Caco-2 (cell line): ENCODE measurements at regions not wholly inside any gene's neighbourhood (a gene's known extent, or its start where the extent isn't known, plus 50 kb on each side); places are given as distances from the start of the nearest gene placed in this dataset.
"Not testable (repeated sequence)": the region's sequence is repeated elsewhere in the genome, so short reads cannot be mapped to it uniquely, and the experiment has no call there.

Experiments used
- BruUV-seq: library from RNA; stranded (reverse); fragments of 400-500 nt; replicated peaks from 2 replicates; lab custom pipeline; 2021; lab: Mats Ljungman, UMichigan
- CTCF ChIA-PET: fragments of 300-600 bp; sonication (Branson Sonifier 250); formaldehyde crosslinking; loops from one replicate; lab custom pipeline; 2022; ENCODE audit warnings: antibody characterized with exemption; lab: Charles Lee
- POLR2A ChIA-PET: fragments of 300-600 bp; sonication (Branson Sonifier 250); formaldehyde crosslinking; loops from one replicate; lab custom pipeline; 2022; ENCODE audit warnings: antibody characterized with exemption; lab: Charles Lee
- DNase-seq, 2 experiments: peaks; one replicate each; pipeline versions ENCODE4 v3.0.0 to v3.0.0-alpha.2; 2020 to 2022
- H3K27me3 ChIP-seq: replicated peaks from 2 replicates; pipeline ENCODE4 v1.6.0; 2011; ENCODE audit warnings: low read length; ENCODE audit not compliant: control insufficient read depth, insufficient read depth
- H3K36me3 ChIP-seq: 2 replicates; pipeline ENCODE4 v1.5.1; 2011; ENCODE audit warnings: low read length; ENCODE audit not compliant: control insufficient read depth, insufficient read depth
- H3K4me1 ChIP-seq: fragments of 250-450 bp; sonication (Bioruptor Pico); 2 replicates; pipeline ENCODE4 v1.5.1; 2020; ENCODE audit warnings: mild to moderate bottlenecking
- H3K4me3 ChIP-seq: 2 replicates; pipeline ENCODE4 v1.5.1; 2011; ENCODE audit warnings: low read depth, mild to moderate bottlenecking, control low read depth, low read length
- H3K9me3 ChIP-seq: fragments of 250-450 bp; sonication (Bioruptor Pico); 2 replicates; pipeline ENCODE4 v1.5.1; 2020; ENCODE audit warnings: mild to moderate bottlenecking, moderate library complexity
- H3K27ac Mint-ChIP-seq: one replicate; pipeline ENCODE4 v1.8.0; 2022; ENCODE audit warnings: mixed read lengths; ENCODE audit not compliant: unreplicated experiment
- H3K27me3 Mint-ChIP-seq: one replicate; pipeline ENCODE4 v1.8.0; 2022; ENCODE audit warnings: mixed read lengths; ENCODE audit not compliant: insufficient read depth, unreplicated experiment
- H3K36me3 Mint-ChIP-seq: one replicate; pipeline ENCODE4 v1.8.0; 2022; ENCODE audit warnings: mild to moderate bottlenecking, mixed read lengths; ENCODE audit not compliant: insufficient read depth, unreplicated experiment
- H3K4me1 Mint-ChIP-seq: one replicate; pipeline ENCODE4 v1.8.0; 2022; ENCODE audit warnings: low read depth, mixed read lengths; ENCODE audit not compliant: unreplicated experiment
- H3K4me3 Mint-ChIP-seq: one replicate; pipeline ENCODE4 v1.8.0; 2022; ENCODE audit warnings: mild to moderate bottlenecking, moderate library complexity, mixed read lengths; ENCODE audit not compliant: unreplicated experiment
- H3K9me3 Mint-ChIP-seq: one replicate; pipeline ENCODE4 v1.8.0; 2022; ENCODE audit warnings: mixed read lengths; ENCODE audit not compliant: unreplicated experiment
- intact Hi-C: fragments of 100-400 bp; cut with micrococcal nuclease; formaldehyde crosslinking; loops from one replicate; pipeline ENCODE4 v1.10.0; 2022; ENCODE audit not compliant: unreplicated experiment
- TF ChIP-seq, protein P1 (sequence below), 2 experiments: fragments of 200-600 bp in 1 of 2; IDR thresholded peaks; 1 replicate in 1 of 2; 2 replicates in 1 of 2; pipeline versions ENCODE4 v1.5.1 to v1.8.0; 2011 to 2022; ENCODE audit warnings: antibody characterized with exemption in 1 of 2, control low read depth in 1 of 2, inconsistent platforms in 1 of 2, low read depth in 1 of 2, low read length in 1 of 2, mild to moderate bottlenecking in 1 of 2, moderate library complexity in 1 of 2; ENCODE audit not compliant: insufficient read depth in 1 of 2, severe bottlenecking in 1 of 2, unreplicated experiment in 1 of 2

DNA sequence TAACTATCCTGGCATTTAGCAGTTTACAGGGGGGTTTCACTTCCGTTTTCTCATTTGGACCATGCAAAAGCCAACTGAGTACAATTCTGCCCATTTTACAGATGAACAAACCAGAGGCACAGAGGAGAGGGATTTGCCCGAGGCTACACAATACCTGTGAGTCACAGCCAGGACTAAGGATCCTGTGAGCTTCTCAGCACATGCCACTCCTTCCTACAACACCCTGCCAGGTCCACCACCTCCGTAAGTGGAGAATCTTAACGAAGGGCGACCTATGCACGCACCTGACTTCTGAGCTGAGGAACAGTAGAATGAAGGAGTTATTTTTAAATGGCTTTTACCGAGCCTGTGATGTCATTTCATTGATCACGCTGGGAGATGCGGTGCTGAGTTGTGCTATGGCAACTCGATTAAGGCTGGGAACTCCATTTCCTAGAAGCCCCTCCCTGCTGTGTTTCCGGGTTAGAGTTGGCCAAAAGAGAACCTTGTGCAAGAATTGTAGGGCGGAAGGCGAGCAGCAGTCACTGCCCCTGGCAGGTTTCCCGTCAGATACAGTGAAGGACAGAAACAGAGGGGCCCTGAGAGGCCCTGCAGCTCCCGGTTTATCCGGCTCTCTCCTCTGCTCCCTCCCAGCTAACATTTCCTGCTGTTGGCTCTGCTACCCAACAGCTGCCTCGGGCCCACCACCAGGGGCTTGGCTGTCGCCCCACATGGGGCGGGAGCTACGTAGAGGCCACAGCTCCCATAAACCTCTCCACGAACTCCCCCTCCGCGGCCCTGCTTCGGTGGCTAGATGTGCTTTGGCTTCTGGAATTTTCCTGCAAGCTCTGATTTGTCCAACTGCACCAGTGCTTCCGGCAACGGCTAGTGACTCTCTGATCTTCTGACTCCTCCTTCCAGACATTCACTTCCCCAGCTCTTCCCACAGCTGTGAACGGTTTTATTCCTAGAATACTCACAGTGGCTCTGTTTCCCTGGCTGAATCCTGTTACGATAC is 75.1 kb upstream of the USP9X start:
- no peaks in the 10 kb centered on the region for H3K27me3 Mint-ChIP-seq
- no peak overlapping the region for H3K27ac Mint-ChIP-seq
- no peaks in the 10 kb centered on the region for H3K36me3 Mint-ChIP-seq
- ChIA-PET POLR2A (interaction anchor here (0.6 kb wide), 1 partner anchor 272 kb away, joined by 9 read pairs; no protein-coding TSS in a partner anchor), CTCF (interaction anchor here (0.6 to 0.8 kb wide), 2 partner anchors 14 to 105 kb away, joined by 3 to 8 read pairs; no protein-coding TSS in a partner anchor)
- no peaks in the 10 kb centered on the region for H3K36me3 ChIP-seq
- no peaks in the 10 kb centered on the region for H3K9me3 ChIP-seq
- H3K4me3 Mint-ChIP-seq: no peak overlapping the region
- intact Hi-C loops: no loop called here
- TF ChIP-seq, protein P1, sequence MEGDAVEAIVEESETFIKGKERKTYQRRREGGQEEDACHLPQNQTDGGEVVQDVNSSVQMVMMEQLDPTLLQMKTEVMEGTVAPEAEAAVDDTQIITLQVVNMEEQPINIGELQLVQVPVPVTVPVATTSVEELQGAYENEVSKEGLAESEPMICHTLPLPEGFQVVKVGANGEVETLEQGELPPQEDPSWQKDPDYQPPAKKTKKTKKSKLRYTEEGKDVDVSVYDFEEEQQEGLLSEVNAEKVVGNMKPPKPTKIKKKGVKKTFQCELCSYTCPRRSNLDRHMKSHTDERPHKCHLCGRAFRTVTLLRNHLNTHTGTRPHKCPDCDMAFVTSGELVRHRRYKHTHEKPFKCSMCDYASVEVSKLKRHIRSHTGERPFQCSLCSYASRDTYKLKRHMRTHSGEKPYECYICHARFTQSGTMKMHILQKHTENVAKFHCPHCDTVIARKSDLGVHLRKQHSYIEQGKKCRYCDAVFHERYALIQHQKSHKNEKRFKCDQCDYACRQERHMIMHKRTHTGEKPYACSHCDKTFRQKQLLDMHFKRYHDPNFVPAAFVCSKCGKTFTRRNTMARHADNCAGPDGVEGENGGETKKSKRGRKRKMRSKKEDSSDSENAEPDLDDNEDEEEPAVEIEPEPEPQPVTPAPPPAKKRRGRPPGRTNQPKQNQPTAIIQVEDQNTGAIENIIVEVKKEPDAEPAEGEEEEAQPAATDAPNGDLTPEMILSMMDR (IDR thresholded peaks at IDR 0.05; ENCODE audit: insufficient read depth in 1 of 2, low read depth in 1 of 2, low read length in 1 of 2, severe bottlenecking in 1 of 2, unreplicated experiment in 1 of 2): no peak
- no peaks in the 10 kb centered on the region for H3K4me1 ChIP-seq
- H3K27me3 ChIP-seq: no peaks in the 10 kb centered on the region
- no TSS peak for BruUV-seq
- H3K4me3 ChIP-seq: no peak overlapping the region
- H3K4me1 Mint-ChIP-seq: no peaks in the 10 kb centered on the region
- no peak for DNase-seq
- no peaks in the 10 kb centered on the region for H3K9me3 Mint-ChIP-seq

DNA sequence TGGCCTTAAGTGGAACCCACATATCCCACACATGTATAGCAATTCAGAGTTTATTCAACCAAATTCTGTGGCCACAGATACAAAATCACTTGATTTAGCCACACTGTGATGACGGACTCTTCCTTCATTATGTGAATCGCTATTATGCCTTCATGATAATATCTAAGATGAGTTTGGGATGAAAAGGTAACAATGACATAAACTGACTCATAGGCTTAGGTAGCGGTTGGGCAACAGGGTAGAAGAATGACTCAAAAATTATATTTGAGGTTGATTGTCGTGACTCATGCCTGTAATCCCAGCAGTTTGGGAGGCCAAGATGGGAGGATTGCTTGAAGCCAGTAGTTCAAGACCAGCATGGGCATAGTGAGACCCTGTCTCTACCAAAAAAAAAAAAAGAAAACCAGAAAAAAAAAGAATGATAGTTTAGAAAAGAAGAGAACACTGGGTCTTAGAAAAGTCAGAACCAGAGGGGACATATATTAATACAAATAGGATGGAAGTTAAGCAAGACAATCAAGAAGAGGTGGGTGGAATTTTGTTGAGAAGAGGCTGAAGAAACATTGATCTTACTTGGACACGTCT is 70.4 kb upstream of the USP9X start:
- H3K27me3 ChIP-seq: no peaks in the 10 kb centered on the region
- Mint-ChIP-seq H3K4me3 (no peak overlapping the region), H3K27me3 (no peaks in the 10 kb centered on the region), H3K27ac (no peak overlapping the region), H3K9me3 (no peaks in the 10 kb centered on the region), H3K4me1 (no peaks in the 10 kb centered on the region), H3K36me3 (peaks cover 4% of the 10 kb centered on the region)
- H3K36me3 ChIP-seq: no peaks in the 10 kb centered on the region
- H3K4me1 ChIP-seq: no peaks in the 10 kb centered on the region
- intact Hi-C loops: no loop called here
- no peak overlapping the region for H3K4me3 ChIP-seq
- TF ChIP-seq, protein P1 (IDR thresholded peaks at IDR 0.05; ENCODE audit: insufficient read depth in 1 of 2, low read depth in 1 of 2, low read length in 1 of 2, severe bottlenecking in 1 of 2, unreplicated experiment in 1 of 2): no peak
- no TSS peak for BruUV-seq
- ChIA-PET POLR2A (no interaction called here), CTCF (no interaction called here)
- DNase-seq: no peak
- no peaks in the 10 kb centered on the region for H3K9me3 ChIP-seq

DNA sequence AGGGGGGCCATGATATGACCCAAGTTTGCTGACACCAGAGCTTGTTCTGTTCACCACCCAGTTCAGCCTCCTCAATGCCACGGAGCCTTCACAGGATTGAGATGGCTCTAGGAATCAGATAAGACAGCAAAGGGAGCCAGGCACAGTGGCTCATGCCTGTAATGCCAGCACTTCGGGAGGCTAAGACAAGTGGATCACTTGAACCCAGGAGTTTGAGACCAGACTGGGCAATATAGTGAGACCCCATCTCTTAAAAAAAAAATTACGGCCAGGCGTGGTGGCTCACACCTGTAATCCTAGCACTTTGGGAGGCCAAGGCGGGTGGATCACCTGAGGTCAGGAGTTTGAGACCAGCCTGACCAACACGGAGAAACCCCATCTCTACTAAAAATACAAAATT is 67.5 kb upstream of the USP9X start:
- H3K36me3 Mint-ChIP-seq, H3K9me3 Mint-ChIP-seq, H3K4me3 Mint-ChIP-seq, CTCF ChIA-PET, H3K4me1 Mint-ChIP-seq, H3K9me3 ChIP-seq, BruUV-seq, H3K27me3 Mint-ChIP-seq, POLR2A ChIA-PET, intact Hi-C loops, H3K4me3 ChIP-seq, DNase-seq, H3K27me3 ChIP-seq, H3K27ac Mint-ChIP-seq, H3K4me1 ChIP-seq, H3K36me3 ChIP-seq: not testable (repeated sequence)

DNA sequence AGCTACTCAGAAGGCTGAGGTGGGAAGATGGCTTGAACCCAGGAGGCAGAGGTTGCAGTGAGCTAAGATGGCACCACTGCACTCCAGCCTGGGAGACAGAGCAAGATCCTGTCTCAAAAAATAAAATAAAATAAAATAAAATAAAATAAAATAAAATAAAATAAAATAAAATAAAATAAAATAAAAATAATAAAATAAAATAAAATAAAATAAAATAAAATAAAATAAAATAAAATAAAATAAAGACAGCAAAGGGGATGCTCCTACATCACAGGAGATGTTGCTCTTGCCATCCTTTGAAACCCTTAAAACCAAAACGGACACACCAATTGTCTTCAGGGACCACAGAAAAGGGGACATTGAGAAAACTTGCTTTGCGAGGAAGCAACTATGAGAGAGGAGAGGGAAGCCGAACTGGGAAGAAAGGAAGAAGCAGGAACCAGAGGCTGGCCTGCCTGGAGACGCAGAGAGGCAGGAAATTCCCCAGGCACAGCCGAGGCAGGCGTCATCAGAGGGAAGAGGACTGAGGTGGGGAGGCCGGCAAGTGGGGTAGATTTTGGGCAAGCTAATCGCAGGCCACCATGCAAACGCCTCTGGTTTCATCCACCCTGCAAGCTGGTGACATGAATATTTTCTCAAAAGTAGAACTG is 66.7 kb upstream of the USP9X start:
- H3K4me1 Mint-ChIP-seq, intact Hi-C loops, BruUV-seq, POLR2A ChIA-PET, H3K9me3 ChIP-seq, H3K4me3 Mint-ChIP-seq, H3K27me3 ChIP-seq, H3K36me3 Mint-ChIP-seq, H3K27ac Mint-ChIP-seq, H3K4me3 ChIP-seq, H3K9me3 Mint-ChIP-seq, DNase-seq, H3K4me1 ChIP-seq, CTCF ChIA-PET, H3K36me3 ChIP-seq, H3K27me3 Mint-ChIP-seq: not testable (repeated sequence)
